ENCODE measurements at regions not wholly inside any gene's neighbourhood (a gene's known extent, or its start where the extent isn't known, plus 50 kb on each side); places are given as distances from the start of the nearest gene placed in this dataset.

- no peak for DNase-seq
Measured at GRCh38 chr11:23041001-23041503, 180.8 kb upstream of the CCDC179 start.

GRCh38 chr11:23058656-23059055 lies 198.4 kb upstream of the CCDC179 start:
- no peak for DNase-seq

GRCh38 chr11:23063276-23063675 lies 203.0 kb upstream of the CCDC179 start:
- DNase-seq, result no peak

- no peak for DNase-seq
Measured at GRCh38 chr11:23078289-23078971, 218.2 kb upstream of the CCDC179 start.

GRCh38 chr11:23079382-23079813 lies 219.1 kb upstream of the CCDC179 start:
- DNase-seq, result no peak

- DNase-seq, result no peak
Measured at GRCh38 chr11:23087407-23087806, 227.1 kb upstream of the CCDC179 start.

GRCh38 chr11:23090659-23091058 lies 230.4 kb upstream of the CCDC179 start:
- no peak for DNase-seq

GRCh38 chr11:23095650-23096189 lies 235.4 kb upstream of the CCDC179 start:
- DNase-seq, result no peak

GRCh38 chr11:23097891-23098290 lies 237.6 kb upstream of the CCDC179 start:
- no peak for DNase-seq

- DNase-seq, result no peak
Measured at GRCh38 chr11:23099256-23099655, 239.0 kb upstream of the CCDC179 start.

- no peak for DNase-seq
Measured at GRCh38 chr11:23100726-23101125, 240.5 kb upstream of the CCDC179 start.

- no peak for DNase-seq
Measured at GRCh38 chr11:23103416-23103815, 243.1 kb upstream of the CCDC179 start.

- no peak for DNase-seq
Measured at GRCh38 chr11:23111527-23111926, 251.3 kb upstream of the CCDC179 start.

GRCh38 chr11:23112390-23112789 lies 252.1 kb upstream of the CCDC179 start:
- DNase-seq, result no peak

- peak; percentile 19 for DNase-seq
Measured at GRCh38 chr11:23112987-23113886, 253.0 kb upstream of the CCDC179 start.

GRCh38 chr11:23113887-23114216 lies 253.6 kb upstream of the CCDC179 start:
- no peak for DNase-seq

- no peak for DNase-seq
Measured at GRCh38 chr11:23123753-23124152, 263.5 kb upstream of the CCDC179 start.

- DNase-seq, result no peak
Measured at GRCh38 chr11:23124249-23124648, 264.0 kb upstream of the CCDC179 start.

- DNase-seq, result no peak
Measured at GRCh38 chr11:23124996-23125395, 264.7 kb upstream of the CCDC179 start.

- no peak for DNase-seq
Measured at GRCh38 chr11:23127706-23128105, 267.4 kb upstream of the CCDC179 start.

GRCh38 chr11:23134627-23135026 lies 274.4 kb upstream of the CCDC179 start:
- no peak for DNase-seq

- no peak for DNase-seq
Measured at GRCh38 chr11:23138761-23139160, 278.5 kb upstream of the CCDC179 start.

- DNase-seq, result no peak
Measured at GRCh38 chr11:23143022-23143421, 282.7 kb upstream of the CCDC179 start.

- no peak for DNase-seq
Measured at GRCh38 chr11:23151819-23152218, 291.5 kb upstream of the CCDC179 start.

All from midbrain (tissue), 1 donor.